PC-3 (cell line): ENCODE measurements at regions not wholly inside any gene's neighbourhood (a gene's known extent, or its start where the extent isn't known, plus 50 kb on each side); places are given as distances from the start of the nearest gene placed in this dataset.

ENCODE experiments used
- CTCF ChIP-seq: fragments of 300-600 bp; sonication (generic); conservative IDR thresholded peaks from 2 replicates; pipeline ENCODE4 v1.5.1; 2017; ENCODE audit warnings: antibody characterized with exemption, low read depth, mild to moderate bottlenecking, low read length
- EZH2 ChIP-seq: fragments of 300-600 bp; sonication (generic); IDR thresholded peaks from one replicate; pipeline ENCODE4 v1.6.1; 2017; ENCODE audit warnings: antibody characterized with exemption, mild to moderate bottlenecking, low read length; ENCODE audit not compliant: unreplicated experiment

DNA sequence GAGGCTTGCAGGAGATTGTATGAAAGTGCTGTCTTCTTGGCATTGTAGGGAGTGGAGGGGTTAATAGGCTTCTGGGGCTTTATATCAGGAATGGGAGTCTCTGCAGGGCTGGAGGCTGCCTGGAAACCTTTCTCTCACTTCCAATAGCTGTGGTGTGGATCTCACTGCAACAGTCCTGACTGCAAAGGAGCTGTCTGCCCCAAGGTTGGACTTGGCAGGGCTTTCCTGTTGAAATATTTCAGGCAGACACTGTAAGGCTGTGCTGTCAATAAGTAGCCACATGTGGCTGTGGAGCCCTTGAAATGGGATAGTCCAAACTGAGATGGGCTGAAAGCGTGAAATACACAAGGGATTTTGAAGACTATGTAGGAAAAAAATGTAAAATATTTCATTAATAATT, 399.1 kb upstream of the SPRED2 start:
- TF ChIP-seq CTCF (no peak), EZH2 (no peak)
